GM18909 (cell line): ENCODE measurements at regions not wholly inside any gene's neighbourhood (a gene's known extent, or its start where the extent isn't known, plus 50 kb on each side); places are given as distances from the start of the nearest gene placed in this dataset.
"Not testable (repeated sequence)": the region's sequence is repeated elsewhere in the genome, so short reads cannot be mapped to it uniquely, and the experiment has no call there.

Source experiments
- ATAC-seq: cut with Tn5 transposase; IDR thresholded peaks from one replicate; pipeline ENCODE4 v1.9.1; 2021; ENCODE audit warnings: mild to moderate bottlenecking; ENCODE audit not compliant: unreplicated experiment, poor library complexity

- no peak for ATAC-seq
Measured at GRCh38 chr12:70069221-70070105, 173.8 kb upstream of the CNOT2 start.

DNA sequence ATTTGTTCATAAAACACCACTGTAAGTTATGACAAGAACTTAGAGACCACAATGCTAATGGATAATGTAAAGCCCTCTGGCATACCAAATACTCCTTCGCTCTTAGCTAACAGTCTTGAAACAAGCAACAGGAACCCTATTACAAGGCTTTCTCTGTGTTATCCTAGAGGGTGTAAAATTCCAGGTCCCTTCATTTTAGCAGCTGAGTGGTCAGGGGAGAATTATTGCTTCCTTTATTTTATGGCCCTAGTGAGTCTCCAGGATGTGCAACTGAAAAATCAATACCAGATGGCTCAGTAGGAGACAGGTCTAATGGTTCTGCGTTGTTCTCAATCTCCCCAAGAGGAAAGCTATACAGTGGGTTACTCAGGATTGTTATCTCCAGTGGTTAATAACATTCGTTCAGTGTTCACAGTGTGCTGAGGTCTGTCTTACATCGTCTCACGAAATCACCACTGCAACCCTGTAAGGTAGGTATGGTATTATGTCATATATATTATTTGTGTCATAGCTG is 172.7 kb upstream of the CNOT2 start:
- no peak for ATAC-seq

DNA sequence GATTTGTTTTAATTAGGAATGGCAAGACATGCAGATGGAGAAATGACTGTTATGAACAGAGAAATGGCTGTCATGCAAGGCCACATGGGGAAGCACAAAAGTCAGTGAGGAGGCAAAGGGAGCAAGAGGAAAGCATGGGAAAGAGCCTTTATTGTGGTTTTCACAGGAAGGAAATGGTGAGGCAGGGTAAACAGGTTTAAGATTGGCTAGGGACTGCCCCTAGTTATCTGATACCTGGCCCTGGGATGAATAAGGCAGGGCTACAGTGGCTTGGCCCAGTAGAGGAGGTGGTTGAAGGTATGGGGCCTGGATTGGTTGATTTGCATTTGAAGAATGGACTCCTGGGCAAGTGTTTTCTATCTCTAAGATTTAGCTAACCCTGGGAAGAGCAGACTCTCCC is 168.7 kb upstream of the CNOT2 start:
- no peak for ATAC-seq

- no peak for ATAC-seq
Measured at GRCh38 chr12:70077441-70077840, 165.8 kb upstream of the CNOT2 start.

GRCh38 chr12:70078161-70078560 is 165.1 kb upstream of the CNOT2 start:
- ATAC-seq: no peak

DNA sequence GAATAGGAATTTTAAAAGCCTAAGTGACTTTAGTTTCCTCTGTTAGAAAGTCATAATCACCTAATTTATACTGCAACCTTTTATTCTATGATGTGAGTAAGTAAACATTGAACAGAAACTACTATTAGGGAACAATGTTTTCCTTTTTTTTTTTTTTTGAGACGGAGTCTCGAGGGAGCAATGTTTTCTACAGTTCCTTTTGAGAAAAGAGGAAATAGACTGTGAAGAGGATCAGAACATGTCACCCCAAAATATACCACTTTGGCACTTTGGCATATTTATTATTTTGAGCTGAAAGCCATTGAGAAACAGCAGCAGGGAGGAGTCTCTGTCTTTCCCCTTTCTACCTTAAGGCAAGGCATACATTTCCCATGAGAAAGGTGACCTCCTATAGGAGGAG is 162.7 kb upstream of the CNOT2 start:
- no peak for ATAC-seq

GRCh38 chr12:70082997-70083676 is 160.1 kb upstream of the CNOT2 start:
- ATAC-seq: no peak

DNA sequence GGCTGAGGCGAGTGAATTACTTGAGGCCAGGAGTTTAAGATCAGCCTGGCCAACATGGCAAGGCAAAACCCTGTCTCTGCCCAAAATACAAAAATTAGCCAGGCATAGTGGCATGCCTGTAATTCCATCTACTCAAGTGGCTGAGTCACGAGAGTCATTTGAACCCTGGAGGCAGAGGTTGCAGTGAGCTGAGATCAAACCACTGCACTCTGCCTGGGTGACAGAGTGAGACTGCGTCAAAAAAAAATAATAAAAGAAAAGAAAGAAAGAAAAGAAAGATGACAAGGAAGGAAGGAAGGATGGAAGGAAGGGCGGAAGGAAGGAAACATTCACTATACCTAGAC is 159.6 kb upstream of the CNOT2 start:
- ATAC-seq: no peak

DNA sequence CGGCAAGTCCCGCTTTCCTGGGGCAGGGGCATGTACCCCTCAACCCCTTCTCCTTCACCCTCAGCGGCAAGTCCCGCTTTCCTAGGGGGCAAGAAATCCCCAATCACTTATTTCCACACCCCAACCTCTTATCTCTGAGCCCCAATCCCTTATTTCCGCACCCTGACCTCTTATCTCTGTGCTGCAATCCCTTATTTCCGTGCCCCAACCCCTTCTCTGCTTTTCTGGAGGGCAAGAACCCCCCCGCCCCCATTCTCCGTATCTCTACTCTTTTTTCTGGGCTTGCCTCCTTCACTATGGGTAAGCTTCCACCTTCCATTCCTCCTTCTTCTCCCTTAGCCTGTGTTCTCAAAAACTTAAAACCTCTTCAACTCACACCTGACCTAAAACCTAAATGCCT is 156.9 kb upstream of the CNOT2 start:
- ATAC-seq: not testable (repeated sequence)

DNA sequence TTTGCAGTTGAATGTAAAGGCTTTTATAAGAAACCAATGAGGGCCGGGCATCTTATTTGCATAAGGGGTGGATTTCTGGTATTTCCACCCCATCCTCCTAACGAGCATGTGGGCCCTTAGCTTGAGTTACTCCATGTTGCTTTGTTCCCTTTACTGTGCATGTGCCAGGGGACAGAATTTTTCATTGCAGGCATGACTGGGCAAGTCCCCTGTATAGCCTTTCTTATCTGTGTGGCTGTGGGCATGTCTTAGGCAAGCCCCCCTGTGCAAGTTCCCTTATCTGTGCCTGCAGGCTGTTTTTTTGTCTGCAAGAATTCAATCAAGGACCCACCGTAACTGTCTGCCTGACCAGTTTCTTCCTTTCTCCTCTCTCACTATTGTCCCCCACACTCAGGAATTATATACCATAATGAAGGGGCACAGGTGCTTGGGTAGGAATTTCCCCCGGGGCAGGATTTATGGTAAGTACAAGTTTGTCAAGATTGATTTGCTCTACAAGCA is 152.2 kb upstream of the CNOT2 start:
- ATAC-seq: no peak

GRCh38 chr12:70094467-70094866 is 148.8 kb upstream of the CNOT2 start:
- no peak for ATAC-seq

- ATAC-seq: no peak
Measured at GRCh38 chr12:70096759-70097410, 146.3 kb upstream of the CNOT2 start.

GRCh38 chr12:70101064-70101463 is 142.2 kb upstream of the CNOT2 start:
- ATAC-seq: no peak

DNA sequence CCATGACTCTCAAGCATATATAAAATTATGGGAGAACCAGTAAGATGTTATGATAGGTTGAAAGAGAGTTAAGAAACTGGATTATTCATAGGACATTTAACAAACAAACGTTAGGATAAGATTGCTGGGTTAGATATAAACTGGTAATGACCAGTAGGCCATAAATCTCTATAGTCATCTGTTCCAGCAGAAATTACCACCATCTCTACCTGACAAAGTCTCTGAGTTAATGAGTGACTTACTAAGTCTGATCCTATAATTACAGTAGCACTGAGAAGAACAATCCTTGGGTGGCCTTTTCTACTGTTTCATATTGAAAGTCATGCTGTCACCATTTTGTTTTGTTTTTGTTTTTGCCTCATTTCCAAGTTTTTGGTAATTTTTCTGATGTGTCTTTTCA is 136.9 kb upstream of the CNOT2 start:
- ATAC-seq: no peak

DNA sequence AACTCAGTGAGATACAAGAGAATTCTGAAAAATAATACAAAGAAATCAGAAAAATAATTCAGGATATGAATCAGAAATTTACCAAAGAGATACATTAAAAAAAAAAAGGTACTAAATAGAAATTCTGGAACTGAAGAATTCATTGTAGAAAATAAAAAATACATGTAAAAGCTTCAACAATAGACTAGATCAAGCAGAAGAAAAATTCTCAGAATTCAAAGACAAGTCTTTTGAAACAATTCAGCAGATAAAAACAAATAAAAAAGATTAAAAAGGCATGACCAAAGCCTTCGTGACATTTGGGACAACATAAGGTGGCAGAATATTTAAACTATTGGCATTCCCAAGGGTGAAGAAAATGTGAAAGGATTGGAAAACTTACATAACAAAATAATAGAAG is 133.1 kb upstream of the CNOT2 start:
- no peak for ATAC-seq

- no peak for ATAC-seq
Measured at GRCh38 chr12:70117670-70118069, 125.6 kb upstream of the CNOT2 start.

- ATAC-seq: no peak
Measured at GRCh38 chr12:70120970-70121369, 122.3 kb upstream of the CNOT2 start.

- no peak for ATAC-seq
Measured at GRCh38 chr12:70121562-70121961, 121.7 kb upstream of the CNOT2 start.

DNA sequence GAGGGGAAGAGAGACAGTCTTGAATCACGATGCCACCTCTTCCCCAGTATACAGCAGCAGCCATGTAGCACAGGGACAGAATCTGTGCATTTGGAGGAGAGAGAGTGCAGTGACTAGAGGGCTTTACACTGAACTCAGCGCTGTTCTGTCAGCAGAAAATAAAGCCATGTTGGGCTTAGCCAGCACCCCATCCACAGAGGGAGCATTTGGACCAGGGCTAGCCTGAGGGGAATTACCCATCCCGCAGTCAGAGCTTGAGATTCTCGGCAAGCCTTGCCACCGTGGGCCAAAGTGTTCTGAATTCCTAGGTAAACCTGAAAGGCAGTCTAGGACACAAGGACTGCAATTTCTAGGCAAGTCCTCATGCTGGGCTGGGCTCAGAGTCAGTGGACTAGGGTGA is 120.4 kb upstream of the CNOT2 start:
- ATAC-seq: no peak

- no peak for ATAC-seq
Measured at GRCh38 chr12:70149013-70149412, 94.2 kb upstream of the CNOT2 start.

DNA sequence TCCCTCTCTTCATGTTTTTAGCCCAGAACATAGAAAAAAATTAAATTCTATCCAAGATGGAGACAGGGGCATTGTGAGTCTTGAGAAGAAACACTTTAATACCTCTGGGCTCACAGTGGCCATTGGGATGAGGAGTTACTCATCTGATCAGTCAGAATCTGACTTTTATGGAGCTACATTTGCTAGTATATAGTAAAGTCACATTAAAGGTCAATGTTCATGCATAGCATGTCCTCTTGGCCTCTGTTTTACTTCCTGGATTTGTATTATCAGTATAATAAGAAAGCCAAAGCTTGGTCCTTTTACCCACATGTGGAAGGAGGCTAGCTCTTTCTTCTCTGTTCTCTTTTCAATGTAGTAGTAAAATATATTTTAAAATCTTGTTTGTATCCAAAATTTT is 93.6 kb upstream of the CNOT2 start:
- ATAC-seq: no peak
